ENCODE measurements at regions not wholly inside any gene's neighbourhood (a gene's known extent, or its start where the extent isn't known, plus 50 kb on each side); places are given as distances from the start of the nearest gene placed in this dataset.
A peak's percentile ranks its signal among the peaks of the same experiment; 100 is the strongest.

- no peak for DNase-seq (ENCODE audit: low read depth)
These were observed 57.8 kb downstream of the PRLHR start for GRCh38 chr10:118537623-118538022.

- DNase-seq (ENCODE audit: low read depth): no peak
These were observed 61.3 kb downstream of the PRLHR start for GRCh38 chr10:118534136-118534535.

GRCh38 chr10:118531105-118531852 is 64.2 kb downstream of the PRLHR start:
- DNase-seq (ENCODE audit: low read depth): no peak

- no peak for DNase-seq (ENCODE audit: low read depth)
These were observed 67.0 kb downstream of the PRLHR start for GRCh38 chr10:118528426-118528825.

GRCh38 chr10:118523775-118524174 is 71.7 kb downstream of the PRLHR start:
- no peak for DNase-seq (ENCODE audit: low read depth)

- peak; percentile 36 for DNase-seq (ENCODE audit: low read depth)
These were observed 72.5 kb downstream of the PRLHR start for GRCh38 chr10:118522791-118523498.

- no peak for DNase-seq (ENCODE audit: low read depth)
These were observed 73.9 kb downstream of the PRLHR start for GRCh38 chr10:118521415-118522117.

- DNase-seq (ENCODE audit: low read depth): no peak
These were observed 75.2 kb downstream of the PRLHR start for GRCh38 chr10:118520116-118520742.

- no peak for DNase-seq (ENCODE audit: low read depth)
These were observed 77.4 kb downstream of the PRLHR start for GRCh38 chr10:118518095-118518494.

- DNase-seq (ENCODE audit: low read depth): no peak
These were observed 78.7 kb downstream of the PRLHR start for GRCh38 chr10:118516716-118517115.

GRCh38 chr10:118513174-118513573 is 82.3 kb downstream of the PRLHR start:
- no peak for DNase-seq (ENCODE audit: low read depth)

GRCh38 chr10:118511711-118512110 is 83.7 kb downstream of the PRLHR start:
- DNase-seq (ENCODE audit: low read depth): no peak

GRCh38 chr10:118508863-118509262 is 86.6 kb downstream of the PRLHR start:
- DNase-seq (ENCODE audit: low read depth): no peak

GRCh38 chr10:118508355-118508754 is 87.1 kb downstream of the PRLHR start:
- DNase-seq (ENCODE audit: low read depth): no peak

- DNase-seq (ENCODE audit: low read depth): no peak
These were observed 88.5 kb downstream of the PRLHR start for GRCh38 chr10:118506671-118507590.

- DNase-seq (ENCODE audit: low read depth): no peak
These were observed 90.1 kb downstream of the PRLHR start for GRCh38 chr10:118505363-118505762.

- no peak for DNase-seq (ENCODE audit: low read depth)
These were observed 90.8 kb downstream of the PRLHR start for GRCh38 chr10:118504467-118505205.

GRCh38 chr10:118504044-118504443 is 91.4 kb downstream of the PRLHR start:
- DNase-seq (ENCODE audit: low read depth): no peak

GRCh38 chr10:118503192-118503591 is 92.3 kb downstream of the PRLHR start:
- DNase-seq (ENCODE audit: low read depth): no peak

- DNase-seq (ENCODE audit: low read depth): no peak
These were observed 93.6 kb downstream of the PRLHR start for GRCh38 chr10:118501637-118502440.

All from HS-27A (cell line).